CD4-positive, alpha-beta T cell treated with Interleukin-17A for 1 hour (primary cell): ENCODE measurements at regions not wholly inside any gene's neighbourhood (a gene's known extent, or its start where the extent isn't known, plus 50 kb on each side); places are given as distances from the start of the nearest gene placed in this dataset.
"Not testable (repeated sequence)": the region's sequence is repeated elsewhere in the genome, so short reads cannot be mapped to it uniquely, and the experiment has no call there.

ENCODE experiments used
- DNase-seq: peaks from one replicate; pipeline ENCODE4 v3.0.0-alpha.2; 2020

DNA sequence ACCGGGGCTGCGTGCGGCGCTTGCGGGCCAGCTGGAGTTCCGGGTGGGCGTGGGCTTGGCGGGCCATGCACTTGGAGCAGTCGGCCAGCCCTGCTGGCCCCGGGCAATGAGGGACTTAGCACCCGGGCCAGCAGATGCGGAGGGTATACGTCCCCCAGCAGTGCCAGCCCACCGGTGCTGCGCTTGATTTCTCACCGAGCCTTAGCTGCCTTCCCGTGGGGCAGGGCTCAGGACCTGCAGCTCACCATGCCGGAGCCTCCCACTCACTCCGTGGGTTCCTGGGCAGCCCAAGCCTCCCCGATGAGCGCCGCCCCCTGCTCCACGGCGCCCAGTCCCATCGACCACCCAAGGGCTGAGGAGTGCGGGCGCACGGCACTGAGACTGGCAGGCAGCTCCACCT is 51.4 kb upstream of the INPP4B start:
- DNase-seq = not testable (repeated sequence)

- no peak for DNase-seq
These were observed 54.5 kb upstream of the INPP4B start for GRCh38 chr4:142900622-142901021.

- no peak for DNase-seq
These were observed 55.1 kb upstream of the INPP4B start for GRCh38 chr4:142901166-142901662.

DNA sequence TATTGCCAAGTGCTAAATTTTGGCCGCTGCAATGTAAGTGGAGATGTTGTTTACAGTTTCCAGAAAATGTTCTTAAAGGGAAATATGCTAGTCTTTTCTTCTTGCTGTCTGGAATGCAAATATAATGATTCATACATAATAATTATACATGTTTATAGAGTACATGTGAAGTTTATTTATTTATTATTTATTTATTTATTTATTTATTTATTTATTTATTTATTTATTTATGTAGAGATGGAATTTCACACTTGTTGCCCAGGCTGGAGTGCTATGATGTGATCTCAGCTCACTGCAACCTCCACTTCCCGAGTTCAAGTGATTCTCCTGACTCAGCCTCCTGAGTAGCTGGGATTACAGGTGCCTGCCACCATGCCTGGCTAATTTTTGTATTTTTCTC is 57.5 kb upstream of the INPP4B start:
- not testable (repeated sequence) for DNase-seq

DNA sequence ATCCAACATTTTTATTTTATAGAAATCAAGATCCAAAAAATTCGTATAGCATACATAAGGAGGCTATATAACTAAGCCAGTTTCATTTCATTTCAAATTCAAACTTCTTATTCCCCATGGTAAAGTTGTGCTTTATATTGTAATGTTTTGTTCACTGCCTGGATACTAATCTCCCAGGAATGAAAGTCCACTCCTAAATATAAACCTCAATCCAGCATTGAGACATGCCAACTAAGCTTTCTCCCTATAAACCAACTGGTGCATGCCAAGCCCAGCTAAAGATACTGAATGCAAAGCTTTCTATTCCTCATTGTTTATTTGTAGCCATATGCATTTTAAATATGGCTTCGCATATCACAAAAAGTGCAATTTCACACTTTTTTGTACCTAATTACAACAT is 63.8 kb upstream of the INPP4B start:
- no peak for DNase-seq

GRCh38 chr4:142913034-142913433 is 66.9 kb upstream of the INPP4B start:
- DNase-seq = no peak

DNA sequence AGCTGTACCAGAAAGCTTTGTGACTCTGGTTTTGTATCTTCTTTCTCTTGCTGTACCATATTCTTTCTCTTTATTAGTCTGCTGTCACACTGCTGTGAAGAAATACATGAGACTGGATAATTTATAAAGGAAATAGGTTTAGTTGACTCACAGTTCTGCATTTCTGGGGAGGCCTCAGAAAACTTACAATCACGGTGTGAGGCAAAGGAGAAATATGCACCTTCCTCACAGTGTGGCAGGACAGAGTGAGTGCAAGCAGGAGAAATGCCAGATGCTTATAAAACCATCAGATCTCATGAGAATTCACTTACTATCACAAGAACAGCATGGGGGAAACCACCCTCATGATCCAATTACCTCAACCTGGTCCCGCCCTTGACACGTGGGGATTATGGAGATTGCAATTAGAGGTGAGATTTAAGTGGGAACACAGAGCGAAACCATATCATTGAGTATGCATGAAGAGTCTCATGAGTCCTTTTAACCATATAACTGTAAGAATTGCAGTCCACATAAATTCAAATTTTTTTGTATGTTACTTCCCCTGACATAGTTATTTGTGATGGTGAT is 67.4 kb upstream of the INPP4B start:
- no peak for DNase-seq

DNA sequence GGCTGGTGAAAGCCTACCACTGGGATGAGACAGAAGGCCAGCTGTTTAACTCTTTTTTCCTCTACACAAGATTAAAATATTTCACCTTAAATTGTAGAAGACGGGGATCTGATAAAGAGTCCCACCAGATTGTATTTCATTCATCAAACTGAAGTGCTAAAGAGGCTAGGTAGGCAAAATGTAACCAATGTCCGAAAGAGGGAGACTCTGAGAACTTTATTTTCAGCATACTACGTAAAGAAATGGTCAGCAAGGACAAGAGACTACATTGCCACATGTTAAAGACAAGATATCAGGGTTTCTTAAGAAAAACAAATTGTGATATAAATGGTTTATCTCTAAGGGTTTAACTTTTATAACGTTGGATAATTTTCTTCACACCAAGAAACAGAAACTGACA is 71.6 kb upstream of the INPP4B start:
- no peak for DNase-seq

GRCh38 chr4:142922720-142923119 is 76.6 kb upstream of the INPP4B start:
- no peak for DNase-seq

GRCh38 chr4:142923619-142924018 is 77.5 kb upstream of the INPP4B start:
- no peak for DNase-seq

DNA sequence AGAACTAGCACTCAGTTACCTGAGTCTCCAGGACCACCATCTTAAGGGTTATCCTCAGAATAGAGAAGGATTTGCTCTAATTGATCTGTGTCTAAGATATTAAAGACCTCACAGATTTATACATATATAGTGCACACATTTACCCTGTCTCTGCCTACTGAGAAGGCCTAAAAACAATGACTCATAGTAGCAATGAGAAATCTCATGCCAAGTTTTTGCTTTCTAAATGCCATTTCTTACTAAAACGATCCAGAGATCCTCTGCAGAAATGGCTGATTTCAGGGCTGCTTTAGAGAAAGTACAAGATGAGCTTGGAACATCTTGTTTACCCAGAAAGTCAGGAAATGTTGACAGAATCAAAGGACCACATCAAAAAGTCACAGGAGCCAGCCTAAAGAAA is 79.1 kb upstream of the INPP4B start:
- no peak for DNase-seq

- DNase-seq = no peak
These were observed 81.6 kb upstream of the INPP4B start for GRCh38 chr4:142927721-142928120.

GRCh38 chr4:142929526-142929925 is 83.4 kb upstream of the INPP4B start:
- DNase-seq = no peak

DNA sequence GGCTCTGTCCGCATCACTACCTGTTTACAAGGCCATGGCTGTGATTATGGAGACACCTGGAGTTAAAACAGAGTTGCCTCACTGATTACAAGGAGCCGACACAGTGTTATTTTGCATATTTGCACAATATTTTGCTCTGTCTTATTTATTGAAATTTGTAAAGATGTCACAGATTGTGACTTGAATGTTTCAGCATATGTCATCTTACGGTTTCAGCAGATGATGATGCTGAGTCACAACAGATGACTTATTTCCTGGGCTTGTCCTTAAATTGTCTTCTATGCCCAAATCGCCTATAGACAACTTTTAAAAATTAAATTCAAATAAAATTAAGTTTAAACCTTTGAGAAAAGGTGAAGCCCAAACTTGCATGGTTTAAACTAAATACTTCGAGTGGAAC is 87.1 kb upstream of the INPP4B start:
- DNase-seq = no peak

- DNase-seq = no peak
These were observed 94.6 kb upstream of the INPP4B start for GRCh38 chr4:142940425-142941330.

DNA sequence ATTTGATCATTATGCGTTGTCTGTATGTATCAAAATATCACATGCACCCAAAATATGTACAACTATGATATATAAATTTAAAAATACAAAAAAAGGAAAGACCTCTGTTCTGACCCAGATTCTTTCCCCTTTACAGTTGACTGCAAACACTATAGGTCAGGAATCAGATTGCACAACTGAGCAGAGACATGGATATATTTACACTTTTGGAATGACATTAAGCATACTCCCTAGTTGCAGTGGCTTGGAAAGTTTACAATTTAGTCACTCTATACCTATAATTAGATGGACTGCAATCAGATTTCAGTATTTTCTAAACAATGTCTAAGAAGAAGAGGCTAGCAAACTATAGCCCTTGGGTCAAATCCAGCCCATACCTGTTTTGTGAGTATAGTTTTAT is 98.5 kb upstream of the INPP4B start:
- no peak for DNase-seq

DNA sequence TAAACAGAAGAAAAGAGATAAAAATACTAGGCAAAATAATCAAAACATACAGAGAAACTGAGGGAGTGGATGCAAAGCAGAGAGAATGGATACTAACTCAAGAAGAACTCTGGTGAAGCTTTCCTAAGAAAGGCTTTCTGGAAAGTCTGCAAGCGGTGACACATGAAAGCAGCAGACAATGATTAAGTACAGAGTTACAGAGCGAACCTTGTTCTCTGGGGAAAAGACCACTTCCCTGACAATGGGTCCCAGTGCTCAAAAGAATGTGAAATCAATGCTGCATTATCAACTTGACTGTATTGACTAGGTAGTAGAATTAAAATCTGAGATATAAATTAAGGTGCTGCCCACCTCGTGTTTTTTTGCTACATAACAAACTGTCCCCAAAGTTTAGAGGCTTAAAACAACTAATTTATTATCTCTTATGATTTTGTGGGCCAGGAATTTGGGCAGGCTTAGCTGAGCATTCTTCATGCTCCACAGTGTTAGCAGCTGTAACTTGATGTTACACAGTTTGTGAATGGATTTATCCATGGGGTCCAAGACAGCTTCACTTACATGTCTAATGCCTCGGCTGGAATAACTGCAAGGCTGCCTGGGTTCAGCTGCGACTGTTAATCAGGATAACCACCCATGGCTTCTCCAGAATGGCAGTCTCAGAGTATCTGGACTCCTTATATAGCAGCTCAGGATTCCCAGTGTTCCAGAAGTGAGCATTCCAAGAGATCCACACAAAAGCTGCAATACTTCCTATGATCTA is 106.9 kb upstream of the INPP4B start:
- no peak for DNase-seq

DNA sequence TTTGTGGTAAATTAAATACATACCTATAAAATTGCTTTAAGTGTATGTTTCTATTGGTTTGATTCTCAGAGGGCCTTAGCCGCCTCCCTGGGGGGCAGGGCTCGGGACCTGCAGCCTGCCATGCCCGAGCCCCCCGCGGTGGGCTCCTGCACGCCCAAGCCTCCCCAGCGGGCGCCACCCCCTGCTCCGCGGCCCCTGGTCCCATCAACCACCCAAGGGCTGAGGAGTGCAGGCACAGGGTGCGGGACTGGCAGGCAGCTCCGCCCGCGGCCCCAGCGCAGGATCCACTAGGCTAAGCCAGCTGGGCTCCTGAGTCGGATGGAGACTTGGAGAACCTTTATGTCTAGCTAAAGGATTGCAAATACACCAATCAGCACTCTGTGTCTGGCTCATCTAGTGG is 108.3 kb upstream of the INPP4B start:
- DNase-seq = no peak

DNA sequence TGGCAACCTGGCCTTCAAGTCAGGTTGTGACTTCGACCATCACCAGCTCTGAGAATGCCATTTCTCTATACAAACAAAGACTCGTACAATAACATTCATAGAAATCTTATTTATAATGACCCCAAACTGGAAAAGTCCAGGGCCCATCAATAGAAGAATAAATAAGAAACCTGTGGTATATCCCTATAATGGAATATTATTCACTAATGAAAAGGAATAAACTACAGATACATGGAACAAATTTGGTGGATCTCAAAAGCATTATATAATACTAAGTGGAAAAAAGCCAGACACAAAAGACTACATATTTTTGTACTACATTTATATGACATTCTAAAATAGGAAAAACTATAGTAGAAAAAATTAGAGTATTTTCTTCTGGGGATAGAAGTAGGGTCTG is 109.4 kb upstream of the INPP4B start:
- DNase-seq = no peak

DNA sequence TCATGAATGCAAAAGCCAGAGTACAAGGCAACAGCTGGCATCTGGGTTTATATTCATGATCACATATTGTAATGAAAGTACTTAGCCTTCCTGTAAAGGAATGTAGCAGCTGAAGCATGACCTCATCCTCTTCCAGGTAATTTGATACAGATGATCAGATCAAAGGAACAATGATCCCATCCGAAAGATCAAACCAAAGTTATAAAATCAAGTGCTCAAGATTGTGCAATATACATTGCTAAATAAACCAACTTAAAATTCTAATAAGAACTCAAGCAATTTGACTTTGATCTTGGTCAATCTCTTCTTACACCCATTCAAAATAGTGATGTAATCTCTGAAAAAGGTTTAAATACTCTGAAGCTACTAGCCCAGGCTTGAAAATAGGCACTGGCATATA is 113.1 kb upstream of the INPP4B start:
- no peak for DNase-seq

GRCh38 chr4:142960126-142960525 is 114.0 kb upstream of the INPP4B start:
- DNase-seq = no peak

- no peak for DNase-seq
These were observed 115.0 kb upstream of the INPP4B start for GRCh38 chr4:142960867-142961644.

GRCh38 chr4:142961866-142962265 is 115.8 kb upstream of the INPP4B start:
- no peak for DNase-seq
